IPS-NIHi11 (cell line): ENCODE measurements at regions not wholly inside any gene's neighbourhood (a gene's known extent, or its start where the extent isn't known, plus 50 kb on each side); places are given as distances from the start of the nearest gene placed in this dataset.
"Not testable (repeated sequence)": the region's sequence is repeated elsewhere in the genome, so short reads cannot be mapped to it uniquely, and the experiment has no call there.

Source experiments
- DNase-seq: peaks from one replicate; pipeline ENCODE4 v3.0.0; 2012; ENCODE audit warnings: mixed read lengths, low spot score

DNA sequence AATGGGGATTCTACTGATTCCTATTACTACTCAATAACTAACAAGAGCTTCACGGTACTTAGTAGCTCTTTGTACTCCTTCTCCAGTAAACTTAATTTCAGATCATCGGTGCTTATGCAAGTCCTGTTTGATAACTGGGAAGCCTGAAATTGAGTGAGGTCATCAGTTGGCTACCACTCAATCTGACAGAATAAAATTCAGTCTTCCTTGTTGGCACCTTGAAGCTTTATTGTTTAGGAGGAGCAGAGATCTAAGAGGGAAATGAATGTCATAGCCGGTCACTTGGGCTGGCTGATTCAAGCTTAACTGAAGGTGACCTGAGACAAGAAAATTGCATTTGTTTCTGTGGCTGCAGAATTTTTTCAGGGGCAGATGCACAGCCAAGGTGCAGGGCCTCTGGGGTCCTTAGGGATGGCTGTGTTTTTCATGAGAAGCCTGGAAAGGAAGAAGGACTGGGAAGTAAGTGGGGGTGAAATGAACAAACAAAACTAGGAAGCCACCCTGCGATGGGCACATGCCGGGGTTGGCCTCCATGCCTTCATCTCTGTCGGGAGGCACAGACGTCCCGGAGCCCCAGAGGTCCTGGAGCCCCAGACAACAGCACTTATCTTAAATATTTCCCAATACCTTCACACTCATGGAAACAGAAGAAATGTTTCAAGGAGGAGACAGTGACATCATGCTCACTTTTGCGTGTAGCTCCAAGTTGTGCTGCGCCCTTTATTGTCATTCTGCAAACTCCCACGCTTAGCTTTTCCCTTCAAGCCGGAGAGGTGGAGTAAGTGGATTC is 85.0 kb upstream of the KIF5B start:
- DNase-seq: no peak

DNA sequence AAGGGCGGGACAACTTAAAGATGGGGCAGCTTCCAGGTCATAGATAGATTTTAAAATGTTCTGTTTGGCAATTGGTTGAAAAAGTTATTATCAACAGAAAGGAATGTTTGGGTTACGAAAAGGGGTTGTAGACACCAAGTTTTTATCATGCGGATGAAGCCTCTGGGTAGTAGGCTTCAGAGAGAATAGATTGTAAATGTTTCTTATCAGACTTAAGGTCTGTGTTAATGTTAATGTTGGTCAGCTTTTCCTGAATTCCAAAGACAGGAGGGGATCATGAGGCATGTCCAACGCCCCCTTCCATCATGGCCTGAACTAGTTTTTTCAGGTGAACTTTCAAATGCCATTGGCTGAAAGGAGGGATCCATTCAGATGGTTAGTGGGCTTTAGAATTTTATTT is 84.2 kb upstream of the KIF5B start:
- DNase-seq: no peak

DNA sequence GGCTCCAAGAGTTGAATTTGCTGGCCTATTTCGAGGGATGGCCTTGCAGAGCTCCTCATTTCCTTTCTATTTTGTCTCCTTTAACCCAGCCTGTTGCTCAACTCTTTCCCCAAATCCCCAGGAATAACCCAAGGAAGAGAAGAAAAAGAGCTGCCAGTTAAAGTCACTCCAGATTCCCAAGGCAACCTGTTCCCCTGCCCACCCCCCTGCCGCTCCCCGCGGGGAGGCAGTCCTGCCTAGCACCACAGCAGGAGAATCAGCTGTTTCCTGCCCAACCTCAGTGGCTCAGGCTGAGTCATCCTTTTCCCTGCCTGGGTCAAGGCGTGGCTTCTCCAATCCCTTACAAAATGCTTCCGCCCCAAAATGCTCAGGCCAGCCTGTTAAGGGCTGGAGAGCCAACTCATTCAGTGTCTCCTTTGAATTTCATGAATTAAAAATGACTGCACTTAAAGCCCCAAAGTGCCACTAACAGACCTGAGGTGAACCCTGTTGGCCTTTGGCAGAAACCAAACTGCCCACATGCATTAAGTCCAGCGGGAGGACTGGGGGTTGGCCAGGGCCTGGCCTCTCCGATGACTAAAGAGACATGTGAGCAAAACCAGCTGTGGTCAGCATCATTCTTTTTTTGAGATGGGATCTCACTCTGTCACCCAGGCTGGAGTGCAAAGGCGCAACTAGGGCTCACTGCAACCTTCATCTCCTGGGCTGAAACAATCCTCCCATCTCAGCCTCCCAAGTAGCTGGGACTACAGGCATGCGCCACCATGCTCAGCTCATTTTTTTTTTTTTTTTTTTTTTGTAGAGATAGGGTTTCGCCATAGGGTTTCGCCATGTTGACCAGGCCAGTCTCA is 83.2 kb upstream of the KIF5B start:
- DNase-seq: peak; percentile 88

DNA sequence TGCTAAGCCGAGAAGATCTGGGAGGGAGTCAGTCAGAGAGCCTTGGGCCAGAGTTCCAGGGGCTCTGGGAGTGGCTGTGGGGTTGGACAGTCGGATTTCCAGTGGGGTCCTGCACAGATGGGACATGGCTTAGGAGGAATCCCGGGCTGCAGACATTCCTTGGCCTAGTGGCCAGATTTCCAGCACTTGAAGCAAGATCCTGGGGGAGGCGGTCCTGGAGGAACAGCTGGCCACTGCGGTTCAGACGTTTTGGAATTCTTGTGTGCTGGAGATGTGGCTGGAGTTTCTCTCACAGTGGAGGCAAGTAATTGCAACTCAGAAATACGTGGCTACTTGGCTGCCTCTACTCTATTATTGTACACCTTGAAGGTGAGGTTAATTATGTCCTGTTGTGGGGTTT is 80.7 kb upstream of the KIF5B start:
- DNase-seq: not testable (repeated sequence)

DNA sequence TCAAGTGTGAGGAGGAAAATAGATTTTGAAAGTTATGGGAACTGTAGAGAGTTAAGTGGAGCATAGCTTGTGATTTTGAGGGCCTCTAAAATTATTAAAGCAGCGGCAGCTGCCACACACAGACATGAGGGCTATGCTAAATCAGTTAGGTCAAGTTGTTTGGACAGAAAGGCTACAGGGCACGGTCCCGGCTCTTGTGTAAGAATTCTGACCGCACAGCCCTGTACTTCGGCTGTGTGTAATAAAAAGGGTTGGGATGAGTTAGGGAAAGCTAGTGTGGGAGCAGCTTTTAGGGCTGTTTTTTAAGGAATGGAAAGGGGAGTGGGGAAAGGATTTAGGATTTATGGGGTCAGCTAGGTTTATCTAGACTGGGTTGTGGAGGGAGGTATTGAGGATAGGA is 79.6 kb upstream of the KIF5B start:
- DNase-seq: not testable (repeated sequence)

DNA sequence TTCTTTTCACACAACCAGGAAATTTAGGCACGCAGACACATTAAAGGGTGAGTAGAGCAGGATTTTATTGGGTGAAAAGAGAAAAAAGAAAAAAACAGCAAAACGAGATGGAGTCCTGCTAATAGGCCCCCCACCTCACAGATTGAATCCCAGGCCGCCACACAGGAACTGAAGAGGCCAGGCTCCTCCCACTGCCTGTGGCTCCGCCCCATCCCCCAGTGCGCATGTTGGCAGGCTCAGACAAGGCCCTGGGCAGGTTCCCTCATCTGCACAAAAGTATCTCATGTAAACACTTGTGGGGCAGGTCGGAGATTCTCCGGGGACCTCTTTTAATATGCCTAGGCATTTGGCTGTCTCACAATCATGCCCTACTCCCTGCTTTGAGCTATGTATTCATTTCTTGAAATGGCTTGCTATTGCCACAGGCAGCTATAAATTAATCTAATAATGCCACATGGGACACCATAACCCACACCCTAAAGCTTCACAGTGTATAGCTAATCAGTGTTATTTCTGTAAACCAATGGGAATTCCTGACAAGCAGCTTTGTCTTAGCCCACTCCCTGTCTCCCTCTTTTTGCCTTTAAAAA is 76.2 kb upstream of the KIF5B start:
- DNase-seq: peak; percentile 32

DNA sequence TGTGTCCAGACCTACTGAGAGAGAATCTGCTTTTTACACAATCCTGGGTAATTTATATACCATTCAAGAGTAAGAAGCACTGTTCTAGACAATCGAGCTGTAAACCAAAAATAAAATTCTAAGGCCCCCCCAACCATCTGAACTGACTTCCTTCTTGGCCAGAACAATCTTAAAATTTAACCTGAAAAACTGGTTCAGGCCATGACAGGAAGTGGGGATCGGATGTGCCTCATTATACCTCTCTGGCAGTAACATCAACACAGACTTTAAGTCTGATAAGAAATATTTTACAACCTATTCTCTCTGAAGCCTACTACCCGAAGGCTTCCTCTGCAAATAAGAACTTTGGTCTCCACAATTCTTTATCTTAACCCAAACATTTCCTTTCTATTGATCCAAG is 75.2 kb upstream of the KIF5B start:
- no peak for DNase-seq

DNA sequence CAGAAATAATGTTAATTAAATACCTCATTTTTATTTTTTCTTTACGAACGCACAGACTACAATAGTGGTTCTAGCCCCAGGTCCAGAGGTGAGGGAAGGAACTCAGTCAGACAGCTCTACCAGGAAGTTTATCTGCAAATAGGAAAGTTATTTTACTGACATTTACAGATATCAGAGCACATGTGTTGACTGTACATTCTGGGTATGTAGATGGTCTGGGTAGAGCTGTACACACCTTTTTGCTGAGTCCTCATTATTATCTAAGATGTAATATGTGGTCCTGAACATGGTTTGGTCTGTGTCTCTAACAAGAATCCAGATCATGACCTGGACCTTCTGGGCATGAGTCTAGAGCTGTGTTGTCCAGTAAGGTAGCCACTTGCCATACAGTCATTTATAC is 74.6 kb upstream of the KIF5B start:
- no peak for DNase-seq

DNA sequence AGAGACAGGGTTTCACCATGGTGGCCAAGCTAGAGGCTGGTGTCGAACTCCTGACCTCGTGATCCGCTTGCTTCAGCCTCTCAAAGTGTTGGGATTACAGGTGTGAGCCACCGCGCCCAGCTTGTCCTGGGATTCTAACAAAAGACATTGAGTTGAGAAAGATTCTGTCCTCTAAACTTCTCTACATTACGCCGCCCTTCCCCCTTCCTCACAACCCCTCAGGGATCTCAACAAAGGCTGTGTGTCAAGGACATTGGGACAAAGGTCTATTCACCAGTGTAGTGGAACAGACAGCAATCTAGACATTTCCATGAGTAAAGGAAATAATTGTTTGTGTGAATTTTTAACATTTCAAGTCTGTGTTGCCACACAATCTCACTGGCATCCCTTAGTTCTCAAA is 68.8 kb upstream of the KIF5B start:
- DNase-seq: no peak

DNA sequence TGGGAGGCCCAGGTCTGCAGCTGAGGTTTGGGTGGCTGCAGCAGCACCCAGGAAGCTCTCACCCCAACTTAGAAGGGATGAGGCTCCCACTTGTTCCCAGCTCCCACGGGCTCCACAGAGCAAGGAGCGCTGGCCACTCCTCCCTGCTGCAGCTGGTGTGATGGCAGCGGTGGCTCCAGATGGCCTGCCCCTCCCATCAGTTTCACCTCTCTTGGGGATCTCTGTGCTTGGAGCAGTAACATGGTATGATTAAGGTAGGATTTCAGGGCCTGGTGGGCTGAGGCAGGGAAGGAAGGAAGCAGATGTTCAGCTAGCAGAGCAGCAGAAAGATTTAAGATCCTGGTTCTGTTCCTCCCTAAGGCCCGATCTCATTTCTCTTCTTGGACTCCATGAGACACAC is 66.8 kb upstream of the KIF5B start:
- DNase-seq: no peak

DNA sequence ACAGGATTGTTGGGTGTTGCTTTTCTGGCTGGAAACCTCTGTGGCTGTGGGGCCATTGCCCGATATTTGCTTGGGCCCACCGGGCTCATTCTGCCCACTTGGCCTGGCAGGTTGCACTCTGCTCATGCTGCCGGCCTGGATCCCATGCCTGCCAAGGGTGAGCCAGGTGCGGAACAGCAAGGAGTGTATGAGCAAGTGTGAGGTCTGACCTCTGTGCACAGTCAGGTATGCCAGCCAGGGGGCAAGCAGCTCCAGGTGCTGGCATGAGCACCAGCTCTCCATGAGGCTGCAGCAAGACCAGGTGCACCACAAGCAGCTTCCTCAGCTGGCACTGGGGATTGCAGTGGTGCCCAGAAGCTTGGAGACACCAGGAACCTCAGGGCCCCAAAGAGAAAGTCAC is 65.4 kb upstream of the KIF5B start:
- DNase-seq: no peak

DNA sequence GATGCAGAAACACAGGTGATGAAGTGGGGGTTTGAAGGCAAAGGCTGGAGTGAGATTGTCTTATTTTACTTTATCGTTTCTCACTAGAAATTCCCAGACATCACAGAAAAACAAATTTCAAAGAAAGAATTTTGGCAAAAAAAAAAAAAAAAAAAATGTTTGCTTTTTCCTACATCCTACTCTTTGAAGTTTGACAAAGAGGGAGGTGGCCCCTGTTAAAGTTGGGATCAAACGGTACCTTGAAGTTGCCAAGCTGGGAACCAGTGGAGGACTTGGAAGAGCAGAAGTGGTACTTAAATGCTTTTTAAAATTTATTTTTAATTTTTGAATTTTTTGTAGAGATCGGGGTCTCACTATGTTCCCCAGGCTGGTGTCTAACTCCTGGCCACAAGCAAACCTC is 63.9 kb upstream of the KIF5B start:
- DNase-seq: no peak

DNA sequence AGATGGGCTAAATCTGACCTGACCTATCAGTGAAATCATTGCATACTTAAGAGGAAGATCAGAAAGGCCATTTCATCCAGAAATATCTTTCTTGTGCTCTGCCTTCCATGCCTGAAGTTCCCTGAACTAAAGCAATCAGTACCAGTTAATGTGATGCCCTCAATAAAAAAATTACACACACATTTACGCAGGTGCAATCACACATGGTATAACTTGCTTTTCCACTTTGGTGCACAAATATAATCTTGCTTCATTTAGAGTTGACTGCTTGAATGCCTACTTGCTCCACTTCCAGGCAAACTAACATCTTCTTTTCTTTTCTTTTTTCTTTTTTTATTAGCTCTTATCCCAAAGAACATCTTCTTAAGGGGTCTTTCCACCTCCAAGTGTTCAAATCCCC is 58.3 kb upstream of the KIF5B start:
- DNase-seq: no peak

DNA sequence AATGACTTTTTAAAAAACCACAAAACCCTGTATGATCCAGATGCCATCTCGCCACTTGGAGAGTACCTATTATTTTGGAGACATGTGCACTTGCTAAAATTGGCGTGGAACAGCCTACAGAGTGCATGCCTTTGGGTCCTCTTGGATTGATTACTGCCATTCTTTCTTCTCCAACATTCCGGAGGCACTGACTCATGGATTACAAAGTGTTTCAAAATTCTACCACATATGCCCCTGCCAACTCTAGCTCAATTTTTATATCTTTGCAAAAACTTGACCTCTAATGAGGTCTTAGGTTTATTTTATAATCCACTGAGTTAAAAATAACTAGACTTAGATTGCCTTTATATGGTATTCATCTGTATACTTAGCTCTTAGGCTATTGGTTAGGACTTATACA is 55.8 kb upstream of the KIF5B start:
- DNase-seq: peak; percentile 25

DNA sequence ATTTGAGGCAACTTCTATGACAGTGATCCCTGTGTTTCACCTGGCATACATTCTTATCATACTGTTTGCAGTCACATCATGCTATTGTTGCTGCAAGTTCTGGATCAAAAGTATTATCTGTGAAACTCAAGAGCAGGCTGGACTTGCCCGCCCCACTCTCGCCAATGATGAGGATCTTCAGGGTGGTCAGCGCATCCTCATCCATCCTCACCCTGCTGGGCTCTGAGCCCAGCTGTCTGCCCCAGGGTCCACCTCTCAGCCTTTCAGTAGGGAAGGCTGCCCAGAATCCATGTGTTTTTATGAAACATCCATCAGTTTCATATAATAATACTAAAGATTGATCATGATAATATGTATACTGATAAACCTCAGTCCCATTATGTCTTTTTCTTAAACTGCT is 55.4 kb upstream of the KIF5B start:
- no peak for DNase-seq

DNA sequence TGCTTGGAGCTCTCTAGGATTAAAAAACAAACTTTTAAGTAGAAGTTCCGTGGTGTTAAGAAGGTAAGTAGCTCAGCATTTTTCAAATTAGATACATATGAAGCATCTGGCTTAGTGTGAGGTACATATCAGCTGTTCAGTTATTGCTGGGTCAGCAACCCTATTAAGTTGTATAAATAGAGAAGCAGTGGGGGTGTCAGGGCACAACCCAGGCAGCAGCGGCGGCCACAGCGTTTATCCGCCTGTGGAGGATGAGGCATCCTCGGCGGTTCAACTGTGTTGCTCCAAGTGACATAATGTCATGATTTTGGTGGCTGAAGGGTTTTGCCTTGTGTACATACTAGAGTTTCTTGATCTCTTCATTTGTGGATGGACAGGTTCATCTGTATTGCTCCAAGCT is 54.6 kb upstream of the KIF5B start:
- DNase-seq: no peak

DNA sequence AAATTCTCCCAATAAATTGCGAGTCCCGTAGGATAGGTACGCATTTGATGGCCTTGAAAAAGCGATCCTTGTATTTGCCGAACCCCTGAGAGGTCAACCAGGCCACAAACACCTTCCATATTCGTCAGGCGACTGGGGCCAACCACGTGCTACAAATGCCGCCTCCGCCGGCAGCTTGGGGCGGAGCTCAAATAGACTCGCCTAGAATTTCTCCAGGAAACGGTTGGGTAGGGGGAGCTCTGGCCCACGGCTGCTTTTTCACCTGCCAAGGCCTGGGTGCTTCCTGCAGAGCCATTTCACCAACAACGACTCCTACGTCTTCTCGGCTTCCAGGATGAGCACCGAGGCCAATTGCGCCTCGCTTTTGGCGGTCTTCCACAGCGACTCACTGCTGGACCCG is 53.4 kb upstream of the KIF5B start:
- DNase-seq: peak; percentile 22
